GM12864 (cell line): ENCODE measurements at regions not wholly inside any gene's neighbourhood (a gene's known extent, or its start where the extent isn't known, plus 50 kb on each side); places are given as distances from the start of the nearest gene placed in this dataset.

Experiments
- DNase-seq: peaks from one replicate; pipeline ENCODE4 v3.0.0-alpha.2; 2011; ENCODE audit warnings: low read depth
- H3K4me3 ChIP-seq: 2 replicates; pipeline ENCODE4 v1.5.1; 2011; ENCODE audit warnings: mild to moderate bottlenecking, low read depth, low read length, control low read depth
- TF ChIP-seq, protein P1 (sequence below): IDR thresholded peaks from 2 replicates; pipeline ENCODE4 v1.5.1; 2011; ENCODE audit warnings: low read depth, mild to moderate bottlenecking, moderate library complexity, low read length, control low read depth, inconsistent platforms; ENCODE audit errors: missing control alignments

DNA sequence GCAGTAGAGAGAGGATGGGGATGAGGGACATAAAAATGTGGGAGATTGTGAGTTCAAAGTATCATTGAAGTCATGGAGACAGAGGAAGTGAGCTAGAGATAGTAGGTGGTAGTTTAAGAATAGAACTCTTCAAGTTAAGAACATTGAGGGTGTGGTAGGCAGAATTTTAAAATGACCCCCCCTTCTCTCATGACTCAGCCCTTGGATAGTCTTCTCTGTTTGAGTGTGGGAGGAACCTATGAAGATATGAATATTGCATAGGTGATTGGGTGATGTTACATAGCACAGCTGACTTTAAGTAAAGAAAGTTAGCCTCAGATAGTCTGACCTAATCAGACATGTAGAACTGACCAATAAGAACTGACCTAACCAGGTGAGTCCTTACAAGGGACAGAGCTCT, 418.6 kb downstream of the FOXO1 start:
- DNase-seq: no peak
- H3K4me3 ChIP-seq: no peak overlapping the region
- TF ChIP-seq, protein P1, sequence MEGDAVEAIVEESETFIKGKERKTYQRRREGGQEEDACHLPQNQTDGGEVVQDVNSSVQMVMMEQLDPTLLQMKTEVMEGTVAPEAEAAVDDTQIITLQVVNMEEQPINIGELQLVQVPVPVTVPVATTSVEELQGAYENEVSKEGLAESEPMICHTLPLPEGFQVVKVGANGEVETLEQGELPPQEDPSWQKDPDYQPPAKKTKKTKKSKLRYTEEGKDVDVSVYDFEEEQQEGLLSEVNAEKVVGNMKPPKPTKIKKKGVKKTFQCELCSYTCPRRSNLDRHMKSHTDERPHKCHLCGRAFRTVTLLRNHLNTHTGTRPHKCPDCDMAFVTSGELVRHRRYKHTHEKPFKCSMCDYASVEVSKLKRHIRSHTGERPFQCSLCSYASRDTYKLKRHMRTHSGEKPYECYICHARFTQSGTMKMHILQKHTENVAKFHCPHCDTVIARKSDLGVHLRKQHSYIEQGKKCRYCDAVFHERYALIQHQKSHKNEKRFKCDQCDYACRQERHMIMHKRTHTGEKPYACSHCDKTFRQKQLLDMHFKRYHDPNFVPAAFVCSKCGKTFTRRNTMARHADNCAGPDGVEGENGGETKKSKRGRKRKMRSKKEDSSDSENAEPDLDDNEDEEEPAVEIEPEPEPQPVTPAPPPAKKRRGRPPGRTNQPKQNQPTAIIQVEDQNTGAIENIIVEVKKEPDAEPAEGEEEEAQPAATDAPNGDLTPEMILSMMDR: no peak

DNA sequence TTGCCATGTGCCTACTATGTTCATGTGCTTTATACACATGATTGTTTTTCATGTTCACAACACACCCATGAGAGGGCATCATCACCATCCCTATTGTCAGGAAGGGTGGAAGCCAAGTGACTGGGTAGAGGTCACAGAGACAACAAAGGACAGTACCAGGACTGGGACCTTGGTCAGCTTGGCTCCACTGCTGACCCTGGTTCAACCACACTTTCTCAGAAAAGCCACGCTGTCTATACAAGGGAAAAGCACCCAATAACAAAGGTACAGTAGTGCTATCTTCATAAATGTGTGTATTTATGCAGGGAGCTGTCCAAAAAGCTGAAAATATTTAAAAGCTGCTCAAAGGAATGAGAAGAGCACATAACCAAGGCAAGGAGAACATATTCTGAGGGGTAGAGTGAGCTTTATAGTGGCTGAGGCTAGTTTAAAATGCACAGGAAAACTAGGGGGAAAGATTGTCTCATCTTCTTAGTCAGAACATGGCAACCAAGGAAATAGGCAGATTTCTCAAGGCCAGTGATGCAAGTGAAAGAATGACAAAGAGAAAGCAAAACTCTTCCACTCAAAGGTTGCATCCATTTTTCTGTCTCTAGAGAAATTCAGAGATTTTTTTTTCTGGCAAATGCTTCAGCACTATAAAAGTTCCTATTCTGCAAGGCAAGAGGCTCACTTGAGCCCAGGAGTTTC, 415.0 kb downstream of the FOXO1 start:
- no peak overlapping the region for H3K4me3 ChIP-seq
- no peak for DNase-seq
- TF ChIP-seq, protein P1: no peak

DNA sequence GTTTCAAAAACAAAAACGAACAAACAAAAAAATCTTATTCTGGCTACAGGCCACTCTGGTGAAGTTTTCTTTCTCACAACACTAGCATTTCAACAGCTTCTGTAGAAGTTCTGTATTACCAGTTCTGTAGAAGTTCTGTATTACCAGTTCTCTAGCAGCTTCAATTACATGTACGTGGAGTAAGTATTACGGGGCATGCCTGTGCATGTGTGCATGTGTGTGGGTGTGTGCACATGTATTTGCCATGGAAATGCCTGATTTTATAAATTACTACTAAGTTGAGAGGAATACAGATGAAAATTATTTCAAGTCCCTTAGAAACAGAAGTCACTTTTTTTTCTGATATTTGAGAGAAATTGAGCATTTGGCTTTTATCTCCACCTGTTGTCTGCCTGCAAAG, 414.2 kb downstream of the FOXO1 start:
- DNase-seq: no peak
- H3K4me3 ChIP-seq: no peak overlapping the region

DNA sequence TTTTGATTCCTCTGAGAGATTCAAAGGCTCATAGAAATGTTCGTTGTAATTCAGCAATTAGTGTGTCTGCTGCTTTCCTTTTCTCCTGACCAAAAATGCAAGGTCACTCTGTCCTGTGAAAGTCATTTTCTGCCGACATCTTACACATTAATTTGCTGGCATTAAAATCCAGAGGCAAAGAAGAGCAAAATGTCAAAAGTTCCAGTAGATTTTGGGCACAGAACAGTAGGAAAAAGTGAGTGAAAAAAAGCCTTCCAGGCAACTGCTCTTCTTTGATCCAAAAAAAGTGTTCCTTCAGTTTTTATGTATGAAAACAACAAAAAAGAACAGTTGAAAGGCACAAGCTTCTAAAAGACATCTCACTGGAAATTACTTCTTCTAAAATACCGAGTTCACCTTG, 413.8 kb downstream of the FOXO1 start:
- DNase-seq: no peak
- TF ChIP-seq, protein P1: no peak
- H3K4me3 ChIP-seq: no peak overlapping the region

More for the DNA sequence above, 414.2 kb downstream of the FOXO1 start:
- TF ChIP-seq, protein P1: no peak

DNA sequence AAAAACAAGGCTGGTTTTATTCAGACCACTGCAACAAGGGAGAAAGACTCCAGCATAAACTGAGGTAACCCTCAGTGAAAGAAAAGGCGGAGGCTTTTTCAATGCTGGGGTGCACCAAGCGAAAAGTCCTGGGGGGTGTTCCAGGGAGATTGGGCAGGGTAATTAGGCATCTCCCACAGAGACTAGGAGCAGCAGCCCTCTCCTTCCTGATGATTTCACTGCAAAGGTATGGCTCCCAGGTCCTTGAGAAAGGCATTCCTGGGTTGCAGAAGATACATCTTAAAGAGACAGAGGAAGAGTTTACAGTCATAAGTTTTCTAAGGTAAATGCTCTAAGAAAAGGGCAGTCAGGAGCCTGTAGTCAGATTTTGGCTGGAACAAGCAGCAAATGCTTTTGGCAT, 412.0 kb downstream of the FOXO1 start:
- TF ChIP-seq, protein P1: no peak
- DNase-seq: no peak
- H3K4me3 ChIP-seq: no peak overlapping the region

DNA sequence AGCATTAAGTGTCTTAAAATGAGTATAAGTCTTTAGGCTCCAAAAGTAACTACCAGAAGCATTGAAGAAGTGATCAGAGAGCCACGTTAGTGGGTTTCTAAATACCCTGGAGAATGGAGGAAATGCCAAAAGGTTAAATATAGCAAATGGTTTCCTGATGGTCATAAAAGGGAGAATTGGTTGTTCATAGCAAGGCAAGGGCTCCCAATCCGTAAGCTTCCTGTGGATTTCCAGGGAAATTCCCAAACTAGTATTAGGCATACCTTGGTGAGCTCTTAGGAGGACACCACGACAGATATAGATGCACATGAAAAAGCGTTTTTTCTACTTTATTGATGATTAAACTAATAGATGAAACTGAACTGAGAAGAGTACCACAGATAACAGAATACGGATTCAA, 410.9 kb downstream of the FOXO1 start:
- DNase-seq: no peak
- H3K4me3 ChIP-seq: no peak overlapping the region
- TF ChIP-seq, protein P1: no peak

DNA sequence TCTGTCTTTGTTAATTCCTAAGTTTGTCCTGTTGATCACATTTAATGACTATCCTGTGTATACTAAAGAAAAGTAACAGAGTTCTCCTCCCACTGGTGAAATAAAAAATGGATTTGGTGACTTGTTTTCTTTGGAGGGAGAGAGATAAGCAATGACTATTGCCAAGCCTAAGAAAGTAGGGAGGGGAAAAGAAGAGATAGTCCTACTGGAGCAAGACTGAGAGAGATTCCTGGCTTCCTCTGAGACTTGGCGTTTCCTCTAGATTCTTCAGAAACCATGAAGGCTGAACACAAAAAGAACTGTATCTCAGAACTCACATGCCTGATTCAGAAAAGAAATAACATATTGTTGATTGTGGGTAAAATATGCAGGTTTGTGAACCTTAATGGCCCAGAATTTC, 406.5 kb downstream of the FOXO1 start:
- no peak for DNase-seq
- no peak overlapping the region for H3K4me3 ChIP-seq
- TF ChIP-seq, protein P1: no peak
